GM18909 (cell line): ENCODE measurements at regions not wholly inside any gene's neighbourhood (a gene's known extent, or its start where the extent isn't known, plus 50 kb on each side); places are given as distances from the start of the nearest gene placed in this dataset.

Experiments used
- ATAC-seq: cut with Tn5 transposase; IDR thresholded peaks from one replicate; pipeline ENCODE4 v1.9.1; 2021; ENCODE audit warnings: mild to moderate bottlenecking; ENCODE audit not compliant: unreplicated experiment, poor library complexity

- no peak for ATAC-seq
These were observed 801.1 kb downstream of the TBC1D22A start for GRCh38 chr22:47563406-47564157.

GRCh38 chr22:47561766-47562165 is 799.3 kb downstream of the TBC1D22A start:
- ATAC-seq, result no peak

GRCh38 chr22:47561115-47561675 is 798.7 kb downstream of the TBC1D22A start:
- ATAC-seq, result no peak

GRCh38 chr22:47558828-47559700 is 796.6 kb downstream of the TBC1D22A start:
- ATAC-seq, result no peak

- no peak for ATAC-seq
These were observed 794.0 kb downstream of the TBC1D22A start for GRCh38 chr22:47556473-47556872.

- no peak for ATAC-seq
These were observed 791.0 kb downstream of the TBC1D22A start for GRCh38 chr22:47553436-47553835.

- ATAC-seq, result no peak
These were observed 790.2 kb downstream of the TBC1D22A start for GRCh38 chr22:47552541-47553205.

GRCh38 chr22:47552024-47552423 is 789.6 kb downstream of the TBC1D22A start:
- no peak for ATAC-seq

GRCh38 chr22:47551431-47551775 is 789.0 kb downstream of the TBC1D22A start:
- no peak for ATAC-seq

- no peak for ATAC-seq
These were observed 788.3 kb downstream of the TBC1D22A start for GRCh38 chr22:47550524-47551430.

GRCh38 chr22:47549741-47550340 is 787.4 kb downstream of the TBC1D22A start:
- no peak for ATAC-seq

GRCh38 chr22:47548953-47549740 is 786.7 kb downstream of the TBC1D22A start:
- ATAC-seq, result no peak

GRCh38 chr22:47547881-47548650 is 785.6 kb downstream of the TBC1D22A start:
- ATAC-seq, result no peak

- ATAC-seq, result no peak
These were observed 784.8 kb downstream of the TBC1D22A start for GRCh38 chr22:47547239-47547661.

GRCh38 chr22:47544696-47545095 is 782.2 kb downstream of the TBC1D22A start:
- no peak for ATAC-seq

GRCh38 chr22:47543447-47543846 is 781.0 kb downstream of the TBC1D22A start:
- ATAC-seq, result no peak

- no peak for ATAC-seq
These were observed 777.6 kb downstream of the TBC1D22A start for GRCh38 chr22:47540011-47540410.

GRCh38 chr22:47539374-47539773 is 776.9 kb downstream of the TBC1D22A start:
- ATAC-seq, result no peak
